ENCODE measurements at regions not wholly inside any gene's neighbourhood (a gene's known extent, or its start where the extent isn't known, plus 50 kb on each side); places are given as distances from the start of the nearest gene placed in this dataset.

- H3K4me2 ChIP-seq: no peak overlapping the region
- 27% methylated on average over 2 of the region's 2 CpGs for WGBS (ENCODE audit: missing lambda C conversion rate)
- CTCF ChIA-PET: no interaction called here
- no peaks in the 10 kb centered on the region for H3K4me1 ChIP-seq
- no peak for TF ChIP-seq NPAS2 (CRISPR knock-in tag; IDR thresholded peaks at IDR 0.05; ENCODE audit: borderline replicate concordance)
- no peak for TF ChIP-seq POLR2AphosphoS2 (conservative IDR thresholded peaks at IDR 0.05; ENCODE audit: low read length)
- no peak for TF ChIP-seq CHD4 (IDR thresholded peaks at IDR 0.05; ENCODE audit: borderline replicate concordance)
- no peak for TF ChIP-seq BHLHE40 (IDR thresholded peaks at IDR 0.05; ENCODE audit: low read depth, low read length)
- TF ChIP-seq REST (IDR thresholded peaks at IDR 0.05): no peak
- TF ChIP-seq PBX3 (IDR thresholded peaks at IDR 0.05): no peak
- TF ChIP-seq HDAC2 (IDR thresholded peaks at IDR 0.05): no peak
- no peak for TF ChIP-seq E2F6 (IDR thresholded peaks at IDR 0.05; ENCODE audit: borderline replicate concordance, low read depth)
- POLR2A ChIA-PET: no interaction called here
- no peak overlapping the region for H3K27ac ChIP-seq
- ATAC-seq (no peak), FAIRE-seq (no peak), DNase-seq (ENCODE audit: low read depth in 1 of 2, low spot score in 1 of 2) (no peak)
- H3K9me3 ChIP-seq: no peaks in the 10 kb centered on the region
- H3K4me3 ChIP-seq: no peak overlapping the region
Observed at GRCh38 chr1:101683136-101683535, 313.6 kb downstream of the OLFM3 start.

GRCh38 chr1:101683561-101683960, 313.2 kb downstream of the OLFM3 start:
- 21% methylated on average over 3 of the region's 3 CpGs for WGBS (ENCODE audit: missing lambda C conversion rate)
- DNase-seq (ENCODE audit: low read depth in 1 of 2, low spot score in 1 of 2): no peak
- ATAC-seq: no peak
- Histone ChIP-seq H3K9me3 (no peaks in the 10 kb centered on the region), H3K4me3 (no peak overlapping the region), H3K4me1 (no peaks in the 10 kb centered on the region), H3K4me2 (no peak overlapping the region), H3K27ac (no peak overlapping the region)
- no peak for FAIRE-seq
- TF ChIP-seq NFE2L2 (conservative IDR thresholded peaks at IDR 0.05; ENCODE audit: low read length): no peak
- no peak for TF ChIP-seq BCL3 (IDR thresholded peaks at IDR 0.05)
- TF ChIP-seq FOSL2 (IDR thresholded peaks at IDR 0.05): no peak
- TF ChIP-seq FOSL2 (CRISPR knock-in tag; IDR thresholded peaks at IDR 0.05): no peak
- no peak for TF ChIP-seq CBX2 (IDR thresholded peaks at IDR 0.05; ENCODE audit: borderline replicate concordance, low read depth)
- no peak for TF ChIP-seq MAZ (IDR thresholded peaks at IDR 0.05; ENCODE audit: borderline replicate concordance, low read depth, low read length)
- no peak for TF ChIP-seq CHD2 (IDR thresholded peaks at IDR 0.05; ENCODE audit: low read length, partially characterized antibody)
- no peak for TF ChIP-seq CTCF (IDR thresholded peaks at IDR 0.05)
- TF ChIP-seq TFCP2L1 (CRISPR knock-in tag; IDR thresholded peaks at IDR 0.05): no peak
- TF ChIP-seq HOXA7 (CRISPR knock-in tag; IDR thresholded peaks at IDR 0.05): no peak
- TF ChIP-seq JUN (IDR thresholded peaks at IDR 0.05): no peak
- no peak for TF ChIP-seq TP53 (CRISPR knock-in tag; IDR thresholded peaks at IDR 0.05)
- no peak for TF ChIP-seq RNF2 (IDR thresholded peaks at IDR 0.05; ENCODE audit: borderline replicate concordance, low read depth)
- no peak for TF ChIP-seq ZNF302 (CRISPR knock-in tag; IDR thresholded peaks at IDR 0.05)
- no peak for TF ChIP-seq SMC3 (IDR thresholded peaks at IDR 0.05)
- TF ChIP-seq POLR2A (IDR thresholded peaks at IDR 0.05; ENCODE audit: low read length): no peak
- TF ChIP-seq KDM1A (IDR thresholded peaks at IDR 0.05; ENCODE audit: low read depth): no peak
- ChIA-PET POLR2A (no interaction called here), CTCF (no interaction called here)

Measured in A549 (cell line).